ENCODE measurements at regions not wholly inside any gene's neighbourhood (a gene's known extent, or its start where the extent isn't known, plus 50 kb on each side); places are given as distances from the start of the nearest gene placed in this dataset.

DNA sequence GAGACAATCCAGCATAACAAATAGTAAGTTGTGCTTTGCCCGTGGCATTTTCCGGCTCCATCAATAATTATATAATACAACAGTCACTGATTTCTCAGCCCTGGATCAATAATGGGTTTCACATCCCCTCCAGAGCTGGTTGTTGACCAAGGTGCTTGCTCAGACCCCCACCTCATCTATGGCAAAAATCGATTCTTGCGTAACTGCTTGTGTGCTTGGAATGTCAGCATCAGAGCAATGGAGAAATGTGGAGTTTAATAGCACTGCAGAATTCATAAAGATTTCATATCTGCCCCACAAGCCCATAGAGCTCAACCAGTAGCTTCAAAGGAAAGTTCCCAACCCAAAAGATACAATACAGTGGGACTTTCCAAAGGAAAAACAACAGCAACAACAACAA lies 1098.5 kb downstream of the IGSF11 start (continued):
- TF ChIP-seq ZNF384 (IDR thresholded peaks at IDR 0.05; ENCODE audit: low read depth, low read length): no peak
- TF ChIP-seq ZBTB7A (IDR thresholded peaks at IDR 0.05; ENCODE audit: borderline replicate concordance, control insufficient read depth, low read depth, low read length): no peak
- TF ChIP-seq RFX7 (CRISPR knock-in tag; IDR thresholded peaks at IDR 0.05): no peak
- TF ChIP-seq GABPB2 (CRISPR knock-in tag; conservative IDR thresholded peaks at IDR 0.05): no peak
- no peak for TF ChIP-seq SIX5 (IDR thresholded peaks at IDR 0.05; ENCODE audit: borderline replicate concordance in 1 of 2, insufficient read depth in 1 of 2, low read depth in 1 of 2, low read length in 2 of 2)

DNA sequence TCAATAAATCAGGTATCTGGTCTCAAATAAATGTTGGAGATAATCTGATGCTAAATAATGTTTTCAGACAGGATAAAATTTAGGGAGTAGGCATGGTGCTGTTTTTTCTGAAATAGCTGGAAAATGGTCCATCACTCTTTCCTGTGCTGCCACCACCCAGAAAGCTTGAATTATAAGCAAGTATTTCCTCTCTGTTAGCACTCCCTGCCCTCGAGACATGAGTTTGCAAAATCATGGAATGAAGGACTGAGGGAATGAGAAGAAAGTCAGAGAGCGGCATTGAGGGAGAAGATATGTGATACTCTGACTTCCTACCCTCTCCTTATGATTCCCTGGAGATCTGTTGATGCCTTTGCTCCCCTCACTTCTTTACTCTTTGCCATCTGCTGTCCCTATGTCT lies 1095.7 kb downstream of the IGSF11 start:
- ChIA-PET POLR2A (no interaction called here), CTCF (ENCODE audit: low intra/inter-chr PET ratio) (no interaction called here)
- H3K27me3 ChIP-seq (ENCODE audit: control insufficient read depth in 2 of 2, insufficient read depth in 2 of 2, low read length in 2 of 2): no peaks in the 10 kb centered on the region
- WGBS (ENCODE audit: insufficient coverage, low coverage, missing lambda C conversion rate): 0% methylated on average over 2 of the region's 2 CpGs
- H3K4me1 ChIP-seq (replicated peaks in 1 of 2; ENCODE audit: control insufficient read depth in 2 of 2, insufficient read depth in 2 of 2, low read length in 2 of 2): no peaks in the 10 kb centered on the region
- intact Hi-C loops (cut with micrococcal nuclease): no loop called here
- no peak overlapping the region for H3K9ac ChIP-seq (ENCODE audit: insufficient read depth in 1 of 2, low read depth in 2 of 2, low read length in 2 of 2)
- BruUV-seq (replicated peaks): no TSS peak
- no peaks in the 10 kb centered on the region for H4K20me1 ChIP-seq (replicated peaks; ENCODE audit: control insufficient read depth, insufficient read depth, low read length)
- FAIRE-seq (no peak), DNase-seq (ENCODE audit: extremely low read depth in 1 of 4, low spot score in 3 of 4) (no peak), ATAC-seq (no peak)
- no peak overlapping the region for H3K27ac ChIP-seq (ENCODE audit: extremely low read depth, low read depth, low read length)
- no peaks in the 10 kb centered on the region for H3K36me3 ChIP-seq (ENCODE audit: control insufficient read depth, insufficient read depth, low read length)
- no peaks in the 10 kb centered on the region for H3K9me1 ChIP-seq (ENCODE audit: control insufficient read depth, insufficient read depth, low read length)
- no peak for TF ChIP-seq MAFF (IDR thresholded peaks at IDR 0.05; ENCODE audit: low read length)
- H3K4me2 ChIP-seq (ENCODE audit: insufficient read depth, low read length): no peak overlapping the region
- no peak overlapping the region for H3K4me3 ChIP-seq
- no peaks in the 10 kb centered on the region for H3K79me2 ChIP-seq (ENCODE audit: control insufficient read depth, insufficient read depth, low read length)
- H3K9me3 ChIP-seq (replicated peaks; ENCODE audit: control insufficient read depth, insufficient read depth, low read depth, low read length): no peaks in the 10 kb centered on the region
- in situ Hi-C loops (cut with MboI): no loop called here
- H2AFZ ChIP-seq (ENCODE audit: low read depth, low read length): no peak overlapping the region

All from K562 (cell line).